ENCODE measurements at regions not wholly inside any gene's neighbourhood (a gene's known extent, or its start where the extent isn't known, plus 50 kb on each side); places are given as distances from the start of the nearest gene placed in this dataset.

DNA sequence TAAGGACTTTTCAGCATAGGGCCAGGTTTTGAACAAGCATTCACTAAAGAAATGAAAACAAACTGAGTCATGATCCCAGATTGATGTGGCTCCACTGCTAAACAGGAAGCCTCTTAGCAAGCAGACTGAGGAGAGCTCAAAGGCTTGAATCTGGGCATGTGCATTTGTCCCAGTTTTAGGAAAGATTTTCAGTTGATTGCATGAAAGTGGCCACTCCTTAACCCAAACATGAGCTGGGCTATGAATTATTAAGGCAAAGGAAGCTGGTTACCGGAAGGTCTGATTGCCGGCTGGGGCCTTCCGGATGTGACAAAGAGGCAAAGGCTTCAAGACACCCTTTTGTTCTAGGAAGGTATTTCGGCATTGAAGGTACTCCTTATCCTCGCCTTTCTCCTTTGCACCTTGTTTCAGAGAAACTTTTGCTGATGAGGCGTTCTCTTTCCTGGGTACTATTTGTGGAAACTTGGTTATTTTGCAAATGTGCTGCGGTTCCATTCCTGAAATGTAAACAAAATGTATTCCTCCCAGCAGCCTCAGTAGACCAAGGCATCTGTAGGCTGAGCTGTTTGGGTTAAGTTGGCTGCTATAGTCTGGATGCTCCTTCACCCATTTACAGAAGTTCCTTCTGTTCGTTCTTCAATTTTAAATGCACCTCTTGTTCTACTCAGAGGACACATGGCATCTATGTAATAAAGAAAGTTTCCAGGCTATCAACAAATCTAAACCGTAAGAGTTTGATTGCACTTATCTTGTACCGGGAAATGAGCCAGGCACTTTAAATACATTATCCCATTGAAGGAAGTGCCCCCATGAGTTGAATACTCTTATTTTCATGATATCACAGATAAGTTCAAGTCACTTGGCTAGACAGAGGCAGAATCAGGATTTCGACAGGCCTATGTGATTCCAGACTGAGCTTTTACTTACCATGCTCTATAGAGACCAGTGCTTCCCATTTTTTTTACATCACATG is 115.6 kb upstream of the METAP2 start:
- Histone ChIP-seq H3K4me1 (ENCODE audit: control insufficient read depth in 5 of 5, insufficient read depth in 5 of 5, low read length in 5 of 5) (peaks cover 0 to 2% (median 0%) of the 10 kb centered on the region in 5 donors), H3K27me3 (ENCODE audit: control insufficient read depth in 3 of 3, insufficient read depth in 3 of 3, low read length in 2 of 3) (peaks cover 0 to 2% (median 0%) of the 10 kb centered on the region in 3 donors), H3K36me3 (ENCODE audit: control insufficient read depth in 4 of 4, insufficient read depth in 4 of 4, low read length in 4 of 4) (no peaks in the 10 kb centered on the region), H3K9me3 (ENCODE audit: control insufficient read depth in 4 of 4, insufficient read depth in 3 of 4, low read length in 3 of 4) (no peaks in the 10 kb centered on the region), H3K9ac (ENCODE audit: insufficient read depth in 1 of 2, low read length in 2 of 2) (no peak overlapping the region), H3K4me3 (no peak overlapping the region), H3K27ac (ENCODE audit: low read depth in 1 of 2, low read length in 1 of 2) (peak overlapping the region in 1 of 2 donors; percentile 24)
- DNase-seq (peak in 1 of 3 donors; percentile 17), ATAC-seq (ENCODE audit: insufficient read depth, low FRiP score) (peak; percentile 41)
- 57 to 70% methylated on average over 11 of the region's 11 CpGs for WGBS, 2 donors
- TF ChIP-seq, protein P1, sequence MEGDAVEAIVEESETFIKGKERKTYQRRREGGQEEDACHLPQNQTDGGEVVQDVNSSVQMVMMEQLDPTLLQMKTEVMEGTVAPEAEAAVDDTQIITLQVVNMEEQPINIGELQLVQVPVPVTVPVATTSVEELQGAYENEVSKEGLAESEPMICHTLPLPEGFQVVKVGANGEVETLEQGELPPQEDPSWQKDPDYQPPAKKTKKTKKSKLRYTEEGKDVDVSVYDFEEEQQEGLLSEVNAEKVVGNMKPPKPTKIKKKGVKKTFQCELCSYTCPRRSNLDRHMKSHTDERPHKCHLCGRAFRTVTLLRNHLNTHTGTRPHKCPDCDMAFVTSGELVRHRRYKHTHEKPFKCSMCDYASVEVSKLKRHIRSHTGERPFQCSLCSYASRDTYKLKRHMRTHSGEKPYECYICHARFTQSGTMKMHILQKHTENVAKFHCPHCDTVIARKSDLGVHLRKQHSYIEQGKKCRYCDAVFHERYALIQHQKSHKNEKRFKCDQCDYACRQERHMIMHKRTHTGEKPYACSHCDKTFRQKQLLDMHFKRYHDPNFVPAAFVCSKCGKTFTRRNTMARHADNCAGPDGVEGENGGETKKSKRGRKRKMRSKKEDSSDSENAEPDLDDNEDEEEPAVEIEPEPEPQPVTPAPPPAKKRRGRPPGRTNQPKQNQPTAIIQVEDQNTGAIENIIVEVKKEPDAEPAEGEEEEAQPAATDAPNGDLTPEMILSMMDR (IDR thresholded peaks at IDR 0.05; ENCODE audit: control extremely low read depth, extremely low read depth): no peak

DNA sequence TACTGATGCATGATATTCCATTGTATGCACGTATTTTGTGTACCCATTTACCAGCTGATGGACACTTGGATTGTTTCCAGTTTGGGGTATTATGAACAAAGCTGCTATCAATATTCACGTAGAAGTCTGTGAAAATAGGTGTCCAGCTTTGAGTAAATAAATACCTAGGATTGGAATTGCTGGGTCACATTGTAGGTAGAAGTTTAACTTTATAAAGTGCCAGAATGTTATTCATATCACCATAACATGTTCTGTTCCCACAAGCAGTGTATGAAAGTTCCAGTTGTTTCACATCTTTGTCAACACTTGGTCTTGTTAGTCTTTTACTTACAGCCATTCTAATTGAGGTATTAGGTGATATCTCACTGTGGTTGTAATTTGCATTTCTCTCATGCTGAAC is 108.0 kb upstream of the METAP2 start:
- TF ChIP-seq, protein P1 (IDR thresholded peaks at IDR 0.05; ENCODE audit: control extremely low read depth, extremely low read depth): no peak
- Histone ChIP-seq H3K27me3 (ENCODE audit: control insufficient read depth in 3 of 3, insufficient read depth in 3 of 3, low read length in 2 of 3) (no peaks in the 10 kb centered on the region), H3K27ac (ENCODE audit: low read depth in 1 of 2, low read length in 1 of 2) (no peak overlapping the region), H3K4me1 (ENCODE audit: control insufficient read depth in 5 of 5, insufficient read depth in 5 of 5, low read length in 5 of 5) (no peaks in the 10 kb centered on the region), H3K36me3 (ENCODE audit: control insufficient read depth in 4 of 4, insufficient read depth in 4 of 4, low read length in 4 of 4) (no peaks in the 10 kb centered on the region), H3K9me3 (ENCODE audit: control insufficient read depth in 4 of 4, insufficient read depth in 3 of 4, low read length in 3 of 4) (no peaks in the 10 kb centered on the region), H3K4me3 (no peak overlapping the region), H3K9ac (ENCODE audit: insufficient read depth in 1 of 2, low read length in 2 of 2) (no peak overlapping the region)
- DNase-seq (no peak), ATAC-seq (ENCODE audit: insufficient read depth, low FRiP score) (no peak)
- 70 to 79% methylated on average over 2 of the region's 2 CpGs for WGBS, 2 donors

GRCh38 chr12:95368931-95369330 is 105.0 kb upstream of the METAP2 start:
- no peak for ATAC-seq (ENCODE audit: insufficient read depth, low FRiP score)
- H3K27ac ChIP-seq (ENCODE audit: low read depth in 1 of 2, low read length in 1 of 2): no peak overlapping the region
- no peak overlapping the region for H3K9ac ChIP-seq (ENCODE audit: insufficient read depth in 1 of 2, low read length in 2 of 2)
- H3K9me3 ChIP-seq (ENCODE audit: control insufficient read depth in 4 of 4, insufficient read depth in 3 of 4, low read length in 3 of 4): peaks cover 0 to 3% (median 0%) of the 10 kb centered on the region in 4 donors
- DNase-seq: no peak
- no peaks in the 10 kb centered on the region for H3K4me1 ChIP-seq (ENCODE audit: control insufficient read depth in 5 of 5, insufficient read depth in 5 of 5, low read length in 5 of 5)
- TF ChIP-seq, protein P1 (IDR thresholded peaks at IDR 0.05; ENCODE audit: control extremely low read depth, extremely low read depth): no peak
- no peak overlapping the region for H3K4me3 ChIP-seq
- H3K36me3 ChIP-seq (ENCODE audit: control insufficient read depth in 4 of 4, insufficient read depth in 4 of 4, low read length in 4 of 4): no peaks in the 10 kb centered on the region
- no peaks in the 10 kb centered on the region for H3K27me3 ChIP-seq (ENCODE audit: control insufficient read depth in 3 of 3, insufficient read depth in 3 of 3, low read length in 2 of 3)
- 66 to 82% methylated on average over 2 of the region's 2 CpGs for WGBS, 2 donors
